Ovary (tissue), 7 donors: ENCODE measurements at regions not wholly inside any gene's neighbourhood (a gene's known extent, or its start where the extent isn't known, plus 50 kb on each side); places are given as distances from the start of the nearest gene placed in this dataset.

ENCODE experiments used
- DNase-seq, 5 donors: peaks; one replicate each; pipeline ENCODE4 v3.0.0-alpha.2; 2019 to 2020
- H3K27ac ChIP-seq, 2 donors: fragments of 200-600 bp; one replicate each; pipeline versions ENCODE4 v1.5.1 to v1.8.0; 2019 to 2022
- H3K27me3 ChIP-seq: fragments of 200-600 bp; one replicate; pipeline ENCODE4 v1.8.0; 2022
- H3K36me3 ChIP-seq: fragments of 200-600 bp; sonication (generic); one replicate; pipeline ENCODE4 v1.5.1; 2019
- H3K4me1 ChIP-seq: one replicate; pipeline ENCODE4 v1.8.1; 2013; ENCODE audit warnings: mild to moderate bottlenecking, moderate library complexity; ENCODE audit not compliant: insufficient read depth
- H3K4me3 ChIP-seq: fragments of 200-600 bp; sonication (generic); one replicate; pipeline ENCODE4 v1.5.1; 2017
- H3K9me3 ChIP-seq, 2 donors: fragments of 200-600 bp in 1 of 2; sonication (generic) in 1 of 2; one replicate each; pipeline versions ENCODE4 v1.5.1 to v1.8.1; 2013 to 2019; ENCODE audit warnings: mild to moderate bottlenecking in 1 of 2, moderate library complexity in 1 of 2
- EP300 ChIP-seq: sonication (generic); formaldehyde crosslinking; IDR thresholded peaks from one replicate; pipeline ENCODE4 v1.6.1; 2017; ENCODE audit warnings: antibody characterized with exemption
- POLR2A ChIP-seq: fragments of 450-650 bp; IDR thresholded peaks from one replicate; pipeline ENCODE4 v1.6.1; 2017; ENCODE audit warnings: antibody characterized with exemption, mild to moderate bottlenecking, moderate library complexity
- WGBS, 3 donors: extraction: QIAGEN DNeasy Blood & Tissue Kit in 1 of 3; methylation state at CpG; one replicate each; pipeline versions ENCODE4 v1.1.5 to v1.1.7; 2013 to 2017; 5-methylcytosine and 5-hydroxymethylcytosine counted together
- intact Hi-C, 4 donors: fragments of 100-400 bp; cut with DNase I; formaldehyde crosslinking; loops; one replicate each; pipeline versions ENCODE4 v1.11.0 to v1.15.1; 2022 to 2023
- TF ChIP-seq, protein P1 (sequence below), 3 donors: fragments of 450-650 bp in 2 of 3; fragments of 200-600 bp in 1 of 3; IDR thresholded peaks; one replicate each; pipeline versions ENCODE4 v1.5.1 to v1.8.0; 2016 to 2022; ENCODE audit warnings: antibody characterized with exemption in 3 of 3, mild to moderate bottlenecking in 1 of 3
- donor health status: DM: no; HTN: no; CAD: no; lungs with moderate emphysema.
- donor health status: DM: no; HTN: no; CAD: no.
- donor health status: Bipolar disorder and iron deficiency.
- donor health status: DM: no; HTN: no; CAD: no.
- donor health status: DM: yes; HTN: yes; CAD: no.

DNA sequence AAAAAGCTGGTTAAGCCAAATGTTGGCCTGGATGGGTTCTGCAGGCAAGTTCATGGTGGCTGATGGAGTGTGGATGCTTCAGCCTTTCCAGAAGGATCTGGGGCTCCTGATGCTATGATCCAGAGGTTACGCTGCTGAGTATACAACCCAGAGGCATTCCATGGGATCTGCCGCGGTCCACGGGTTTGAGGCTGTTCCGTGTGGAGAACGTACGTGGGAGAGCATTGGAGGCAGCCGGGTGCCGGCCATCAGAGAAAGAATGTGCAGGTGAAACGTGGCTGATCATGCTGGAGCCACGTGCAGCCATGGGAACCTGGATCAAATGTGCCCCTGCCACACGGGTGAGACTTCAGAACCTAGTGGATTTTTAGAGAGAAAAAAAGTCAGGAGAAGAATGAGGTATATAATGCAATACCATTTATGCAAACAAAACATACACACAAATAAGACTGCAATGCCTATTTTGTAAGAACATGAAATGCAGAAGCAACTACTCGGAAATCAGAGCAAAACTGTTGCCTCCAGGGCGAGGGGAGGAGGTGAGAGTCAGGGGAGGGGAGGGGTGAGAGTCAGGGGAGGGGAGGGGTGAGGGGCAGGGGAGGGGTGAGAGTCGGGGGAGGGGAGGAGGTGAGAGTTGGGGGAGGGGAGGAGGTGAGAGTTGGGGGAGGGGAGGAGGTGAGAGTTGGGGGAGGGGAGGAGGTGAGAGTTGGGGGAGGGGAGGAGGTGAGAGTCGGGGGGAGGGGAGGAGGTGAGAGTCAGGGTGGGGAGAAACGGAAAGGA is 116.5 kb upstream of the C1orf174 start:
- intact Hi-C loops = no loop called here
- Histone ChIP-seq H3K36me3 (no peaks in the 10 kb centered on the region), H3K4me3 (no peak overlapping the region), H3K27me3 (no peaks in the 10 kb centered on the region), H3K27ac (no peak overlapping the region), H3K9me3 (no peaks in the 10 kb centered on the region), H3K4me1 (no peaks in the 10 kb centered on the region)
- WGBS, 3 donors = 58 to 71% (median 61%) methylated on average over 16 to 17 of the region's 17 CpGs
- TF ChIP-seq EP300 (no peak), POLR2A (no peak)
- TF ChIP-seq, protein P1, sequence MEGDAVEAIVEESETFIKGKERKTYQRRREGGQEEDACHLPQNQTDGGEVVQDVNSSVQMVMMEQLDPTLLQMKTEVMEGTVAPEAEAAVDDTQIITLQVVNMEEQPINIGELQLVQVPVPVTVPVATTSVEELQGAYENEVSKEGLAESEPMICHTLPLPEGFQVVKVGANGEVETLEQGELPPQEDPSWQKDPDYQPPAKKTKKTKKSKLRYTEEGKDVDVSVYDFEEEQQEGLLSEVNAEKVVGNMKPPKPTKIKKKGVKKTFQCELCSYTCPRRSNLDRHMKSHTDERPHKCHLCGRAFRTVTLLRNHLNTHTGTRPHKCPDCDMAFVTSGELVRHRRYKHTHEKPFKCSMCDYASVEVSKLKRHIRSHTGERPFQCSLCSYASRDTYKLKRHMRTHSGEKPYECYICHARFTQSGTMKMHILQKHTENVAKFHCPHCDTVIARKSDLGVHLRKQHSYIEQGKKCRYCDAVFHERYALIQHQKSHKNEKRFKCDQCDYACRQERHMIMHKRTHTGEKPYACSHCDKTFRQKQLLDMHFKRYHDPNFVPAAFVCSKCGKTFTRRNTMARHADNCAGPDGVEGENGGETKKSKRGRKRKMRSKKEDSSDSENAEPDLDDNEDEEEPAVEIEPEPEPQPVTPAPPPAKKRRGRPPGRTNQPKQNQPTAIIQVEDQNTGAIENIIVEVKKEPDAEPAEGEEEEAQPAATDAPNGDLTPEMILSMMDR (IDR thresholded peaks at IDR 0.05) = no peak
- no peak for DNase-seq

DNA sequence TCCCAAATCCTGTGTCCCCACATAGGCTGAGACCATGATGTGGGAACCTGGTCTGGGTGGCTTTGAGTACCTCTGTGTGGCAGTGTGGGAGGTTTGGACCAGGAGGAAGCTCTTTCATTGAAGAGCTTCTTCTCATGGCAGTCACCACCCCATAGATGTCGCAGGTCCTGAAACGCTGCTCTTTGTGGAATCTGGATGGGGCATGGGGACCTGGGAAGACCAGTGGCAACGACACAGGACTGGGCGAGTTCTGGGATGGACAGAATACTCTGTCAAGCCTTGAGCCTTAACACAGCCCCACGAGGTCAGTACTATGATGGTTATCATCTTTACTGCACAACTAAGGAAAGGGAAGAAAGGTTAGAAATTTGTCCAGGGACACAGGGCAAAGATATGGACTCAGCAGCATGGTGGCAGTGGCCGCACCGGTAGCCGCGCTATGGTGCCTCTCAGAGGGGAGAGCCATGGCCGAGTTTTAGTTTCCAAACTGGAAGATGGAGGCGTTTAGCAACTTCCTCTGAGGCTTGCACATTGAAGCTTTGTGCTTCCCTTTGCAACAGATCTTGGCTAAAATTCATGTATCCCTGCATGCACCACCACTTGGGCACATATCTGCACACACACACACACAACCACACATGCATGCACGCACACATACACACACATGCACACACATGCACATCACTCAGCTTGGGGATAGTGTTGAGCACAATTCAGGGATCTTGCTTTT is 117.7 kb upstream of the C1orf174 start:
- WGBS, 3 donors = 81 to 85% (median 84%) methylated on average over 12 of the region's 12 CpGs
- intact Hi-C loops = no loop called here
- no peaks in the 10 kb centered on the region for H3K36me3 ChIP-seq
- no peaks in the 10 kb centered on the region for H3K27me3 ChIP-seq
- no peaks in the 10 kb centered on the region for H3K9me3 ChIP-seq
- H3K4me1 ChIP-seq = no peaks in the 10 kb centered on the region
- no peak overlapping the region for H3K4me3 ChIP-seq
- no peak for DNase-seq
- H3K27ac ChIP-seq = no peak overlapping the region
- TF ChIP-seq, protein P1 (IDR thresholded peaks at IDR 0.05) = no peak
- no peak for TF ChIP-seq POLR2A
- TF ChIP-seq EP300 = no peak

DNA sequence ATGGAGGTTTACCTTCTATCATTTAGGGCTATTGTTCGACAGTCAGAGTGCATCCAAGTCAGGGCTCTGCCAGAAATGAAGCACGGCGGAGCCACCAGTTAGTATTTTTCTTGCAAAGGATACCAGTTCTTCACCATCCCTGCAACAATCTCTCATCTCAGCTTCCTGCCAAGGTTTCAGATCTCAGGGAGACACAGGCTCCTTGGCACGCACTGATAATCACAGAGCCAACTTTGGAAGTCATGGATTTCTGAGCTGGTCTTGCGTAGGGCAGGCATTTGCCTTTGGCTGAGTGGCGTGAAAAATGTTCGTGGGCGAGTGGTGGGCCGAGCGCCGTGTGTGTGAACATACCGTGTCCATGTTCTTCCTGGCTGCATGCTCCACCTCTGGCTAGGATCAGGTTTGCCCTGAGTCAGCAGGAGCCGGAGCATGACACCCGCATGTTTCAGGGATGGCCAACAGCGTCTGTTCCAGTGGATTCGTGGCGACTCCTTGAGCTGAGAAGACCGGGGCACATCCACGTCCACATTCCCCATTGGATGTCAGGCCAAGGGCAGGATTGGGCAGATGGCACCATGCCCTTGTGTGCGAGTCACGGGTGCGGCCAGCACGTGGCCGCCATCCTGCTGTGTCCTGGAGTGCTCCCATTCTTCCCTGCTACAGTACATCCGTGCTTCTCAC is 118.5 kb upstream of the C1orf174 start:
- 83 to 88% (median 87%) methylated on average over 25 of the region's 25 CpGs for WGBS, 3 donors
- no peaks in the 10 kb centered on the region for H3K4me1 ChIP-seq
- intact Hi-C loops = no loop called here
- no peak overlapping the region for H3K4me3 ChIP-seq
- TF ChIP-seq POLR2A (no peak), EP300 (no peak)
- TF ChIP-seq, protein P1 (IDR thresholded peaks at IDR 0.05) = no peak
- no peaks in the 10 kb centered on the region for H3K9me3 ChIP-seq
- H3K36me3 ChIP-seq = no peaks in the 10 kb centered on the region
- no peak overlapping the region for H3K27ac ChIP-seq
- no peaks in the 10 kb centered on the region for H3K27me3 ChIP-seq
- DNase-seq = no peak

DNA sequence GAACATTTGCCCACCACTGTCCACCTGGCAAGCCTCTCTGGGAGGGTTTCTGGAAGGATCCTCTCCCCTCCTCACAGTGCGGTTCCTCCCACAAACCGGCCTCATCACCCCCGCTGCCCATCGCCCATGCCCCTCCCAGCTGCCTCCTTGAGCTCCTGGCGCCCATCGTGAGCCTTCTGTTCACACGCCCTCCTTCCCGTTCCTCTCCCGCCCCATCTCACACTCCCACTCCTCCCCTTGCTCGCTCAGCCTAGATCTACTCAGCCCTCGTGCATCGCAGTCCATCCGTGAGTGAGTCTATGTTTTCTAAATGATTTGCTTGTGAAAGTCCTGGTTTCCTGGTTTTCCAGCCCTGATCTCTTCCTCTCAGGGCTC is 119.1 kb upstream of the C1orf174 start:
- no peaks in the 10 kb centered on the region for H3K4me1 ChIP-seq
- no peaks in the 10 kb centered on the region for H3K9me3 ChIP-seq
- no peak overlapping the region for H3K27ac ChIP-seq
- intact Hi-C loops = no loop called here
- H3K27me3 ChIP-seq = no peaks in the 10 kb centered on the region
- H3K36me3 ChIP-seq = no peaks in the 10 kb centered on the region
- WGBS, 3 donors = 20 to 26% (median 22%) methylated on average over 13 of the region's 13 CpGs
- TF ChIP-seq POLR2A = no peak
- TF ChIP-seq, protein P1 (IDR thresholded peaks at IDR 0.05) = no peak
- no peak for TF ChIP-seq EP300
- H3K4me3 ChIP-seq = no peak overlapping the region
- no peak for DNase-seq
